A673 (cell line): ENCODE measurements at regions not wholly inside any gene's neighbourhood (a gene's known extent, or its start where the extent isn't known, plus 50 kb on each side); places are given as distances from the start of the nearest gene placed in this dataset.

Experiments used
- EZH2 ChIP-seq: fragments of 200-600 bp; sonication (generic); IDR thresholded peaks from 2 replicates; pipeline ENCODE4 v1.6.1; 2017; ENCODE audit warnings: borderline replicate concordance, low read depth, mild to moderate bottlenecking, mixed read lengths, antibody characterized with exemption, low read length; ENCODE audit not compliant: poor library complexity, severe bottlenecking
- TF ChIP-seq, protein P1 (sequence below): fragments of 300-800, 200-600 bp; sonication (generic); conservative IDR thresholded peaks from 2 replicates; pipeline ENCODE4 v1.5.1; 2017; ENCODE audit warnings: low read depth, mild to moderate bottlenecking, antibody characterized with exemption, low read length, moderate library complexity, mixed read lengths

DNA sequence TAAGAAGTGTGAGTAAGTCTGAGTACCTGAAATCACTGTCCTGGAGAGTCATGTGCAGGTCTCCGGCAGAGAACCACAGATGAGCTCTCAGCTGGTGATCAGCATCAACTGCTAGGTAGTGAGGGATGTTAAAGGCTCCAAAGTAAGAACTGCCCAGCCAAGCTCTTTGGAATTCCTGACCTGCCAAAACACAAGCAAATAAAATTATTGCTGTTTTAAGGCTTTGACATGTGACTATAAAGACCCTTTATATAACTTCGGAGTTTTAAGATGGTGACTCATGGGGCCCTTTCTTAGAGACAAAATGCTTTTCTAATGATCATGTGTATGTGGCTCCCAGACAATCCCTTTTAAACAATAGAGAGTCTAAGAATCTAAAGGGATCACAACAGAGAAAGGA lies 855.7 kb downstream of the TRIB2 start:
- TF ChIP-seq, protein P1, sequence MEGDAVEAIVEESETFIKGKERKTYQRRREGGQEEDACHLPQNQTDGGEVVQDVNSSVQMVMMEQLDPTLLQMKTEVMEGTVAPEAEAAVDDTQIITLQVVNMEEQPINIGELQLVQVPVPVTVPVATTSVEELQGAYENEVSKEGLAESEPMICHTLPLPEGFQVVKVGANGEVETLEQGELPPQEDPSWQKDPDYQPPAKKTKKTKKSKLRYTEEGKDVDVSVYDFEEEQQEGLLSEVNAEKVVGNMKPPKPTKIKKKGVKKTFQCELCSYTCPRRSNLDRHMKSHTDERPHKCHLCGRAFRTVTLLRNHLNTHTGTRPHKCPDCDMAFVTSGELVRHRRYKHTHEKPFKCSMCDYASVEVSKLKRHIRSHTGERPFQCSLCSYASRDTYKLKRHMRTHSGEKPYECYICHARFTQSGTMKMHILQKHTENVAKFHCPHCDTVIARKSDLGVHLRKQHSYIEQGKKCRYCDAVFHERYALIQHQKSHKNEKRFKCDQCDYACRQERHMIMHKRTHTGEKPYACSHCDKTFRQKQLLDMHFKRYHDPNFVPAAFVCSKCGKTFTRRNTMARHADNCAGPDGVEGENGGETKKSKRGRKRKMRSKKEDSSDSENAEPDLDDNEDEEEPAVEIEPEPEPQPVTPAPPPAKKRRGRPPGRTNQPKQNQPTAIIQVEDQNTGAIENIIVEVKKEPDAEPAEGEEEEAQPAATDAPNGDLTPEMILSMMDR = no peak
- TF ChIP-seq EZH2 = no peak
